WI38 (cell line): ENCODE measurements at regions not wholly inside any gene's neighbourhood (a gene's known extent, or its start where the extent isn't known, plus 50 kb on each side); places are given as distances from the start of the nearest gene placed in this dataset.

ENCODE experiments used
- H3K4me3 ChIP-seq: 2 replicates; pipeline ENCODE4 v1.5.1; 2011; ENCODE audit warnings: low read depth, mild to moderate bottlenecking, control low read depth, low read length
- TF ChIP-seq, protein P1 (sequence below): IDR thresholded peaks from 2 replicates; pipeline ENCODE4 v1.5.1; 2012; ENCODE audit warnings: low read depth, mild to moderate bottlenecking, control low read depth, low read length

DNA sequence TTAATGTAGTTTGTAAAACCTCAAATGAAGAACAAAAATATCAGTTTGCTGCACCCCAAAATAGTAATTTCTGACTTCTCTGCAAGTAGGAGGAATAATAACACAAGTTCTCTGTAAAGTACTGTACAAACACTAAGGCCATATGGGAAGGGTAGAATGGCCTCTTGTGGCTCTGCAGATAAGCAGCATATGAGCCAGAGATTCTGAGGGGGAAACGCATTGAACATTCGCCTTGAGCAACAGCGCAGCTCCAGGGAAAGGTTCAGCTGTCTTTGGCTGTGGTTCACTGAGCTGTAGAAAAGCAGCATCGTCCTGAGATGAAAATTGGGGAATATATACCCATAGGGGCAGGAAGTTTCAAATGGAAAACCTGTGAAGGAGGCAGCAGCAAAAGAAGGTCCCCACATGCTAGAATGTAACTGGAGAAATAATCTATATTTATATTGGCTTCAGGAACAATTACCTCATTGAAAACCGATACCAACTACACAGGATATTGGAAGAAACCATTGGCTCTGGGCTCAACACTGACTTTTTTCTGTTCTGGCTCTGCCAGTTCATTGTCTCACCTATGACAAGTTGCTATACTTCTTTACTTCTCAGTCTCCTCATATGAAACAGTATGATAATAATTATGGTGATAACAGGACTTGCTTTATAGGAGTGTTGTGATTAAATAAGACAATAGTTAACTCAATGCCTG, 357.6 kb upstream of the CPEB2 start:
- TF ChIP-seq, protein P1, sequence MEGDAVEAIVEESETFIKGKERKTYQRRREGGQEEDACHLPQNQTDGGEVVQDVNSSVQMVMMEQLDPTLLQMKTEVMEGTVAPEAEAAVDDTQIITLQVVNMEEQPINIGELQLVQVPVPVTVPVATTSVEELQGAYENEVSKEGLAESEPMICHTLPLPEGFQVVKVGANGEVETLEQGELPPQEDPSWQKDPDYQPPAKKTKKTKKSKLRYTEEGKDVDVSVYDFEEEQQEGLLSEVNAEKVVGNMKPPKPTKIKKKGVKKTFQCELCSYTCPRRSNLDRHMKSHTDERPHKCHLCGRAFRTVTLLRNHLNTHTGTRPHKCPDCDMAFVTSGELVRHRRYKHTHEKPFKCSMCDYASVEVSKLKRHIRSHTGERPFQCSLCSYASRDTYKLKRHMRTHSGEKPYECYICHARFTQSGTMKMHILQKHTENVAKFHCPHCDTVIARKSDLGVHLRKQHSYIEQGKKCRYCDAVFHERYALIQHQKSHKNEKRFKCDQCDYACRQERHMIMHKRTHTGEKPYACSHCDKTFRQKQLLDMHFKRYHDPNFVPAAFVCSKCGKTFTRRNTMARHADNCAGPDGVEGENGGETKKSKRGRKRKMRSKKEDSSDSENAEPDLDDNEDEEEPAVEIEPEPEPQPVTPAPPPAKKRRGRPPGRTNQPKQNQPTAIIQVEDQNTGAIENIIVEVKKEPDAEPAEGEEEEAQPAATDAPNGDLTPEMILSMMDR: no peak
- H3K4me3 ChIP-seq: no peak overlapping the region

DNA sequence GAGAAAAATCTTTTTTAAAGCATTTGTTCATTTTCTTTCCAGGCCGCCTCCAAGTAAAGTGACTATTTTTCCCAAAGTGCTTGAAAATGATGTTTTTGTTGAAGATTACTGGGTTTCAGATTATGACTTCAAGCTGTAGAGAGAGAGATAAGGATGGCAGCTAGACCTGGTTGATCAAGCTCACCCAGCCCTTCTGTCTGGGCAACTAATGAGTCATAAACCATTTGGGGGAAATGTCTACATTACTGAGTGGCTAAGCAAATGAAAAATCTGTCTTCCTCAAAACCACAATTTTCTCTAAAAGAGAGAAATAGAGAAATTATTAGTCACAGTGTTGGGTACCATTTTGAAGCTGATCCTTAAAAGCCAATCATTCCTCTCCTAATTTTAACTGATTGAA, 355.4 kb upstream of the CPEB2 start:
- TF ChIP-seq, protein P1: no peak
- H3K4me3 ChIP-seq: no peak overlapping the region

DNA sequence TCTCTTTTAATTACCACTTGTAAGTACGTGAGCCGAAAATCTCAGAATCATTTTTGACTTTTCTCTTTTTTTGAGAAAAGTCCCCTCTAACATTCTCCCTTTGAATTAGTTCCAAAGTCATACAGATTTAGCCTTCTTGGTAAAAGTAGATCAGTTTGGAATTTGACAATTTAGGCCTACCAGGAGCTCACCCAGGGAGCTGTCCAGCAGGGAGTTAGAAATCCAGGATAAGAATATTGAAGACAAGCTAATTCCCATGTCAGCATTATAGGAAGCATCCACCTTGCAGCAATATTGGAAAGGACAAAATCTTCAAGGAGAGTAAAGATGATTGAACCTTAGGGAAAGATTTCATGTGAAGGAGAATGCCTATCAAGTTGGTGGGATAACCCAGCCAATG, 352.2 kb upstream of the CPEB2 start:
- no peak overlapping the region for H3K4me3 ChIP-seq
- TF ChIP-seq, protein P1: no peak

DNA sequence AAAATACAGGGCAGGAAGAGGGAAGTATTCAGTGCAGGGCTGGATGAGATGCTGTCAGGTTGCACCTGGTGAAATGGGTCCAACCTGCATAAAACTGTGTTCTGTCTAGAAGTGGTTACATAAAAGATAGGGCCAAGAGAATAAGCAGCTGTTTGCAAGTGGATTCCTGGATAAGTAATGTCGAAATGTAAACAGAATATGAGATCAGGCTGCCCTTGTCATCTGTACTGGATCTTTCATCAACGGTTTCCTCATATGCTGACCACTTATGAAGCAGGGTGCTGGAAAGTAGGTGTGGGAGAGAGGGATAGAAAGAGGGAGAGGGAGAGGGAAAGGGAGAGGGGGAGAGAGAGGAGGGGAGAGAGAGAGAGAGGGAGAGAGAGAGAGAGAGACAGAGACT, 349.8 kb upstream of the CPEB2 start:
- TF ChIP-seq, protein P1: no peak

DNA sequence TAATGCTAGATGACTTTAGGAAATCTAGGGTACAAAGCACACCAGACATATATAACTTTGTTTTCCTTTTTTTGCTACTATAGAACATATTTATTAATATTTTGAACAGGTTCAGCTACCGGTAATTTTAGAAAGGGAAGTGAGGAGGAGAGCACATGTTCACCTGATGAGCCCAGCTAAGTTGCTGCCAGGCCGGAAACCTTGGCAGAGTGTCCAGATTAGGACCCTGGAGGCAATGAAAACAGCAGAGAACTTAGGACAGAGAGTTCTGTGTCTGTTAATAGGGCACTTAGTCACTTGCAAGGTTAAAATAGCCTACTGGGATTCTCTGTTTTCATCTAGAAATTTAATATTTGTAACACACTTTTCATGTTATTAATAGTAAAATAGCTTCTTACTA, 348.9 kb upstream of the CPEB2 start:
- TF ChIP-seq, protein P1: no peak
- H3K4me3 ChIP-seq: no peak overlapping the region

More for the DNA sequence above, 349.8 kb upstream of the CPEB2 start:
- H3K4me3 ChIP-seq: no peak overlapping the region

DNA sequence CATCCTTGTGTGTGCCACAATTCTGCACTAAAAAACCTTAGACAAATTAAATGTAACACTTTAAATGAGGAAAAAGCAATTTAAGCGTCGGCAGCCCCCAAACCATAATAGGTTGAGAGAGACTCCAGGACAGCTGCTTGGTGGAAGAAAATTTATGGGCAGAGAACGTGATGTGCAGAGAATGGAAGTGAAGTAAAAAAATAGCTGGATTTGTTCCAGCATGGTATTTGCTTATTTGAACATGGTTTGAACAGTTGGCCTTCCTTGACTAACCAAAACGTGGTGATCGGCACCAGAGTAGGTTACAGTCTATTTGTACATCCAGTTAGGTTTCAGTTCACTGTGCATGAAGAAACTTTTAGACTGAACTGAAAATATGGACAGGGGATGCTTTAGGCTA, 343.0 kb upstream of the CPEB2 start:
- no peak overlapping the region for H3K4me3 ChIP-seq
- TF ChIP-seq, protein P1: no peak

DNA sequence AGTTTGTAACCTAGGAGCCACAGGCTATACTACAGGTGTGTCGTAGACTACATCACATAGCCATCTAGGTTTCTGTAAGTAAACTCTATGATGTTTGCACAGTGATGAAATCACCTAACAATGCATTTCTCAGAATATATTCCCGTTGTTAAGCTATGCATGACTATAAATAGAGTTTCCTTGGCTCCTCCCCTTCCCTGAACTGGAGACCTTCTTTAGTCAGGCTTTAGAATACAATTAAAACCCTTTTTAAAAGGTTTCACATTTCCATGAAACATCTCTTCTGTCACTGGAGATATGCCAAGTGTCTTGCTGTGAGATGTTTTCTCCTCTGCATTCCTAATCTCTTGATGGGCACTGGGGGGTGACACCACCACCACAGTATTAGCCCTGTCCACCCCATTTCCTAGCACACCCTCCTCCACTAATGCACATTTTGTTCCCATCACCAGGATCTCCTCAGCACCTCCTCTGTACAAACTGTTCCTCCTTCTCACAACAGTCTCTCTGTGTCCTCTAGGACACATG, 334.6 kb upstream of the CPEB2 start:
- no peak overlapping the region for H3K4me3 ChIP-seq
- TF ChIP-seq, protein P1: no peak
